HG02798 (cell line): ENCODE measurements at regions not wholly inside any gene's neighbourhood (a gene's known extent, or its start where the extent isn't known, plus 50 kb on each side); places are given as distances from the start of the nearest gene placed in this dataset.

Experiments
- ATAC-seq: cut with Tn5 transposase; IDR thresholded peaks from one replicate; pipeline ENCODE4 v1.9.1; 2021; ENCODE audit warnings: mild to moderate bottlenecking; ENCODE audit not compliant: unreplicated experiment, poor library complexity

DNA sequence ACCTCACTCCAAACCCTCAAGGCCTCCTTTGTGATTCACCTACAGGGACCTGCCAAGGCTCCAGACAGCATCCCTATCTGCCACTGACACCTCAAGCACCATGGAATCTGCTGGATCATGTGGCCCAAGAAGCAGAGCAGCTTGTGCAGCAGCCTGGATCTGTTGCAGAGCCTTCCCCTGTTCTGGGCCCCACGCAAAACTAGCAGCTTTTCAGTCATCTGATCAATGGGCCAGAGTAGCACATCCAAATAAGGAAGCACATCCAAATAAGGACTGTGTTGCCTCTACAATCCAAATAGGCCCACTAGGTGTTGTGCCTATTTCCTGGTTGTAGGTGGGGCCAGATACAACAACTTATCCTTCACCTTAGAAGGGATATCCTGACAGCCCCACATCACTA, 97.1 kb upstream of the GNAO1 start:
- ATAC-seq, result no peak

DNA sequence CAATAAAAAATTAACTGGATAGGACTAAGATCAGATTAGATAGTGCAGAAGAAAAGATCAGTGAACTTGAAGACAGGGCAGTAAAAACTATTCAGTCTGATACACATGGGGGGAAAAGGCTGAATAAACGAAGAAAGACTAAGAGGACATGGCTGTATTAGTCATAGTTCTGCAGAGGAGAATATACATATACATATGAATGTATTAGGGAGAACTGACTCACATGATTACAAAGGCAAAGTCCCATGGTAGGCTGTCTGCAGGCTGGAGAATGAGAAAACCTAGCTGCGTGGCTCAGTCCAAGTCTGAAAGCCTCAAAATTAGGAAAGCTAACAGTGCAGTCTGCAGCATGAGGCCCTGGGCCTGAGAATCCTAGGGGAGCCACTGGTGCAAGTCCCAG, 98.2 kb upstream of the GNAO1 start:
- no peak for ATAC-seq

DNA sequence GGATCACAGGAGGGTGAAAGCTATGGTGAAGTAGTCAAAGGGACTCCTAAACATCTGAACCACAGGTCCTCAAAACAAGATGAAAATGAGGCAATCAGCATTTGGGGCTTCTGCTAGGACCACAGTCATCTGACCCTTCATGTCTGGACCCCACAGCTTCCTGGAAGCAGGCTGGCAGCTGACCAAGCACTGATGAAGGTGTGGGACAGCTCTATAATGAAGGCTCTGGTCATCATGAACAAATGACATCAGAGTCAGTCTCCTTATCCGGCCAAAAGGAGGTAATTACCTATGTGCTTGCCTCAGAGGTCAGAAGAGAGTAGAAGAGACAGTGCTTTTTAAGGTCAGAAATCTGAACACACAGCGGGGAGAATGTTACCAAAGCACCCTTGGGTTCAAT, 101.2 kb upstream of the GNAO1 start:
- no peak for ATAC-seq

DNA sequence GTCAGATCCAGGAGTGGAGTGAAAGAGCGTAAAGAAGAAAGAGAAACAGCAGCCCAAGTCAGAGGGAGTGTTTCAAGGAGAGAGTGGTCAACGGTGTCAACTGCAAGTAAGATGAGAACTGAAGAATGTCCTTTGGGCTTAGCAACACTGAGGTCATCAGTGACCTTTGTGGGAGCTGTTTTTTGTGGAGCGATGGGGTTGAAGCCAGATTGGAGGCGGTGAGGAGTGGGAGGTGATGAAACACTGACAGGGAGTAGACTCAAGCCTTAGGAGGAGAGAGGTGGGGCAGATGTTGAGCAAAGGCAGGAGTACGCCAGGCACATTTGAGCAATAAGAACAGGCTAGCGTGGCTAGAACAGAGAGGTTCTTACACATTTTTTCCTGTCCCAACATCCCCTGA, 103.7 kb upstream of the GNAO1 start:
- ATAC-seq, result no peak

DNA sequence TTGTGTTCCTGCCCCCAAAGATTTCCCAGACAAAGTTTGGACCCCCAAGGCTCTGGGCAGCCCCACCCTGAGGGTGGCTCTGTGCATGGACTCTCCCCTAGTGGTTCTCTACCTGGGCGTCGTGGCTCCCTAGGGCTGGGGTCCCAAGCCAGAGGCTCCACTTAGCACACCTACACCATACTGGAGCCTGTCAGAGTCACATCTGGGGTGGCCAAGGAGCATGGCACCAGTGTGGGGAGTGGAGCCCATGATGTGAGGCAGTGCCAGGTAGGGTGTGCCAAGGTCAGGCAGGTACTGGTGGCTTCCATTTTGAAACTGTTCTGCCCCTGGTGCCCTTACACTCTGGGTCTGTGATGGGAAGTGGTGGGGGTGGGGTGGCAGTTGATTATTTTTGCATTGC, 109.9 kb upstream of the GNAO1 start:
- ATAC-seq, result no peak

DNA sequence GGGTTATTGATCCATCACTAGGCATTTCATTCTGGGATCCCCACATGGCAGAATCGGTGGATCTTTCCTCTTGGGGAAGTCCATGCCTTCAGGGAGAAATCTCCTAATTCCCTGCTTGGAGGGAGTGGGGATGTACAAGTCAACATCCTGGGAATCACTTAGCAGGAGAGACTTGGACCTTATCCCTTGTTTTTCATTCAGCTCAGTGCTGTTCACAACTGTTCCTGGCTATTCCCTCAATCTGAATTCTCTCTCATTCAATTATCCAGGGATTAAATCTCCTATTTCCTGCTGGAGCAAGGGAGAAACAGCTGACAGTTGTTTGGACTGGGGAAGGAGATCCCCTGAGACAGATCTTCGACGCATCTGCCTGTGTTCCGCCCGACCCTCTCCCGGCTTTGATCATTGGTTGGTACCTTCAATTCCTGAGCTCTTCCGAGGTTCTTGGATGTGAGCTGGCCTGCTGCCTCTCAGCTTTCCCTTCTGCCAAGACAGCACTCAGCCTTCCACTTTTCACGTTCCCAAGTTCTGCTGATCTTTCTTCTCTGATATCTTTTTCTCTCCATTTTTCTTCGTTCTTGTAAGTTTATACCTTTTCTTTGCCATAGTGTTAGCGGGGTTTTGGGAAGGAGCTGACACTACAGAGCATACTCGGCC, 115.4 kb upstream of the GNAO1 start:
- ATAC-seq, result no peak

DNA sequence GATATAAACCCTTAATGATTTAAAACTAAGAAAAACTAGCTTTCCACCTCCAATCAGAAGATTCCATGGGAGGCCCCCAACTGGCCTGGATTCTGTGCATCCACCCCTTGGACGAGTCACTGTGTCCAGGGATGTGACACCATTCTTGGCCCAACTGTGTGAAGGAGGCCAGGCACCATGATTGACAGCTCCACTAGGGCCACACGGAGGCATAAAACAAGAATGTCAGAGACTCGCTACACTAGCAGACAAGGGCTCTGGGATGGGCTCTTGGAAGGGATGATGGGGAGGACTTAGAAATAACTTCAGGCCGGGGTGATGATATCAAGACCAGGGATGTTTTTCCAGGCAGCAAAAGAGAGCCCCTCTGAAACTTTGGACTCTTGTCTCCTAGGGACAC, 117.8 kb upstream of the GNAO1 start:
- ATAC-seq, result no peak

DNA sequence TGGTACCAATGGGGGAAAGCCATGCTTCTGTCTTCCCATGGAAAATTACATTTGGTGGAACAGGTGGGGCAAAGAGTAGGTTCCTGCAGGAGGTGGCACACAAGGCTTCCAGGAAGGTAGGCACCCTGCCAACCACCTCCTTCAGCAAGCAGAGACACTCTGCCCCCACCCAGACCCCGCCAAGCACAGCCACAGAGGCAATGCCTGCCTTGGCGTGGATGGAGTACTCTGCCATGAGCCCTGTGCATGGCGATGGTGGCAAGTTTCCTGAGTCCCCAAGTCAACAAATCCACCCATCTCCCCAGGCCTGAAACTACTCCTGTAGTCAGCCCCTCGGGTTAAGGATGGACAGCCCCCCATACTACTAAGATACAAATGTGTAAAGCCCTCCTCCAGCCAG, 119.2 kb upstream of the GNAO1 start:
- ATAC-seq, result no peak

DNA sequence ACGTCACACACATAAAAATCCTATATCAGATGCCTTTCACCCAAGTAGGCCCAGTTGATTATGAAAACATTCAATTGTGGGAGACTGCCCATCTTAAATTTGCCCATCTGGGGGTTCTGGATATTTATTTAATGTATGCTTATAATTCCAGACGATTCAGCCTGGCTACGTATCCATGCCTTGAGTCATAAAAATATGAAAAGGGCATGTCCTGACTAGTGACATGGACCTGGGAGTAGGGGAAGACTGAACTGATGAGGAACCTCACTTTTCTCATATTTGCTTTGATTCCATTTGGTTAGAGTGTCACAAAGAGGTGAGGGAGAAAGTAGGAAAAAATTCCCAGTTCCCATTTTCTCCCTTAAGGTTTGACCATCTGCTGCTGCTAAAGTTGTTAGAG, 122.5 kb upstream of the GNAO1 start:
- no peak for ATAC-seq

DNA sequence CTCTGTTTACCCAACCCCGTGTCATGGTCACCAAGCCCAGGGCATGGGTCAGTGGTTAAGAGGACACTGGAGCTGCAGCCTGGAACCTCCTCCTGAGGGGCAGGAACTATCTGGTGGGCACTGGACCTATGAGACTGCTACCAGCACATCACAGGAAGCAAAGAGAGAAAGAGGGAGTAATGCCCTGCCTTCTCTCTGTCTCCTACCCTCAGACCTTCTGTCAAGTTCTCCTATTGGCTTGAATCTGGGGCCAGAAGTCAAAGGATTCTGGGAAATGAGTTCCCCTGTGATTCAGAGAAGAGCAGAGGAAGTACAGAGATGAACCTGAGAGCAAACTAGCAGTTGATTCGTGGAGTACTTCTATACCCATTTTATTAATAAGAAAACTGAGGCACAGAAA, 123.0 kb upstream of the GNAO1 start:
- ATAC-seq, result no peak

DNA sequence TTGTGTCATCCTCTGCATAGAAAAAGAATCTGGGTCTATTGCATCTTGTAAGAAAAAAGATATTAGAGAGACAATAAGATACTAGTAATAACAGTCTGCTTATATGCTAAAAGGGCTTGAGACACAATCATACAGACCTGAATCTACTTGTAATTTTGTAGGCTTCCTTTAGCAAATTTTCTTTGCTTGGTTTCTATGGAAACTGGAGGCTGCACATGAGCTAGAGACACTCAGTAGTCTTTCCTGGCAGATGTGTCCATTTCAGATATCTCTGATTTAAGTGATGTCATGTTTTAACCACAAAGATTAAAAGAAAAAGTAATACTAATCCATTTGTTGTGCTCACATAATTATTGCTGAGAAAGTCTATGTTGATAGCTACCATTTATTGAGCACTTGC, 123.9 kb upstream of the GNAO1 start:
- ATAC-seq, result no peak

DNA sequence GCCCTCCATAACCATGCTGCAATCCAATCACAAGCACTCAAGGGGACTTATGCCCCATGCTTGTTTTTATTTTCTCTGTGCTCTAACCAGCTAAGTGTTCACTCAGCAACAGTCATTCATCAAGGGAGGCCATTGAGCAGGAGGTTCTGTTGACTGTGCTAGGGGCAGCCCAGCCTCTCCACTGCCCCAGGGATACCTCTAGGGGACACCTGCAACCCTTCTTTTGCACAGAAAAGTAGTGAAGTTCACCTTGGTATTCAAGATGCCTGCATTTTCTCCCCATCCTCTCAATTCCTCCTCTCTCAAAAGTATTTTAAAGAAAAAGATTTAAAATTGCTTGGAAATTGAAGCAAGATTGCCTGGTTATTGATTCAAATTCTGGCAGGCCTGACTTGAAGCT, 124.7 kb upstream of the GNAO1 start:
- ATAC-seq, result no peak

DNA sequence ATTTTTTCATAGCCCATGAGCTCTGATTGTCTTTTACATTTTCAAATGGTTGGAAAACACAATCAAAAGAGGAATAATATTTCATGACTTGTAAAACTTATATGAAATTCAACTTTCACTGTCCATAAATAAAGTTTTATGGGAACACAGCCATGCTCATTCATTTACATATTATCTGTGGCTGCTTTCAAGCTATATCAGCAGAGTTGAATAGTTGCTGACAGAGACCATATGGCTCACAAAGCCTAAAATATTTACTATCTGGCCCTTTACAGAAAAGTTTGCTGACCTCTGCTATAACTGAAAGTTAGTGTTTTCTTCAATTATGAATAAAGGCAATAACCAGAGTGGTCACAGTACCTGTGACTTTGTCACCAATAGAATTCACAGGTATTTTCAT, 128.2 kb upstream of the GNAO1 start:
- ATAC-seq, result no peak

DNA sequence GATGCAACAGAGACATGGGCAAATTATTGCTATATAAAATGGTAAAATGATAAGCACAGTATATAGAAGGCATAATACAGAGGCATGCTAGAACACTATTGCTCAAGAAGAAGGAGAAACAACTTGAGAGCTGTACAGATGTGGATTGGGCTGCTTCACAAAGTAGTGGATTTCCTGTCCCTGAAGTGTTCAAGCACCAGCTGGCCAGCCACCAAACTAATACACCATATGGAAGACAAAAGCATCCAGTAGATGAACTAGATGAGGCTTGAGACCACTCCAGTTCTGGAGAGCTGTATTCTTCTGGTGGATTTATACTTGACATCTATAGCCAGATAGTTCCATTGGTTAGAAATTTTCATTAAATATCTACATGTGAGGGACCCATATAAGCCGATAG, 134.1 kb upstream of the GNAO1 start:
- no peak for ATAC-seq

DNA sequence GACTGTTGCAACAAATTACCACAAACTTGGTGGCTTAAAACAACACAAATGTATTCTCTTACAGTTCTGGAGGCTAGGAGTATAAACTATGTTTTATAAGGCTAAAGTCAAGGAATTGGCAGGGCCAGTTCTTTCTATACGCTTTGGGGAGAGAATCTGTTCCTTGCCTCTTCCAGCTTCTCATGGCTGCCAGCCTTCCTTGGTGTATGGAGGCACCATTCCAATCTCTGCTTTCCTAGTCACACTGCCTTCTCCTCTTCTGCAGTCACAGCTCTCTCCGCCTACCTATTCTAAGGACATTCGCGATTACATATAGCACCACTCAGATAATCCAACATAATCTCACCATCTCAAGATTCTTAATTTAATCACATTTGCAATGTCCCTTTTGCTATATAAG, 140.4 kb upstream of the GNAO1 start:
- ATAC-seq, result no peak

DNA sequence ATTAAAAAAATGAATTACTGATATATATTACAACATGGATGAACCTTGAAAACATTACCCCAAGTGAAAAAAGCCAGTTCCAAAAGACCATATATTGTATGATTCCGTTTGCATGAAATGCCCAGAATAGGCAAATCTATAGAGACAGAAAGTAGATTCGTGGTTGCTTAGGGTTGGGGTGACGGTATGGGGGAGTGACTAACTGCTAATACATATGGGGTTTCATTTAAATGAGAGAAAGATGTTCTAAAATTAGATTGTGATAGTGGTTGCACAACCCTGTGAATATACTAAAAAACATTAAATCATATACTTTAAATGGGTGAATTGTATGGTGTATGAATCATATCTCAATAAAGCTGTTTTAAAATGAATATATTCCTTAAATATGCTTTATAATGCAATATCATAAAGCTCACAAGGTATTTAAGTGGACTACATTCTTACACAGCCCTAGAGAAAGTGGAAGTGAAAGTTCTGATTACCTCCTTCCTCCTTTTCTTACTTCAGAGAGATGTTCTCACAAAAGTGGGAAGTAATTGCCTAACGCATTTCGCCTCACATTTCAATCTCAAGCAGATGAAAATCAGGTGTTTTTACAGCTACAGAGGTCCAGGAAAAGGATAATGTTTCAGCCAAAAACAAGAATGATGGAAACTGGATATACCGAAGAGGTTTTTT, 142.7 kb upstream of the GNAO1 start:
- ATAC-seq, result peak; percentile 71

DNA sequence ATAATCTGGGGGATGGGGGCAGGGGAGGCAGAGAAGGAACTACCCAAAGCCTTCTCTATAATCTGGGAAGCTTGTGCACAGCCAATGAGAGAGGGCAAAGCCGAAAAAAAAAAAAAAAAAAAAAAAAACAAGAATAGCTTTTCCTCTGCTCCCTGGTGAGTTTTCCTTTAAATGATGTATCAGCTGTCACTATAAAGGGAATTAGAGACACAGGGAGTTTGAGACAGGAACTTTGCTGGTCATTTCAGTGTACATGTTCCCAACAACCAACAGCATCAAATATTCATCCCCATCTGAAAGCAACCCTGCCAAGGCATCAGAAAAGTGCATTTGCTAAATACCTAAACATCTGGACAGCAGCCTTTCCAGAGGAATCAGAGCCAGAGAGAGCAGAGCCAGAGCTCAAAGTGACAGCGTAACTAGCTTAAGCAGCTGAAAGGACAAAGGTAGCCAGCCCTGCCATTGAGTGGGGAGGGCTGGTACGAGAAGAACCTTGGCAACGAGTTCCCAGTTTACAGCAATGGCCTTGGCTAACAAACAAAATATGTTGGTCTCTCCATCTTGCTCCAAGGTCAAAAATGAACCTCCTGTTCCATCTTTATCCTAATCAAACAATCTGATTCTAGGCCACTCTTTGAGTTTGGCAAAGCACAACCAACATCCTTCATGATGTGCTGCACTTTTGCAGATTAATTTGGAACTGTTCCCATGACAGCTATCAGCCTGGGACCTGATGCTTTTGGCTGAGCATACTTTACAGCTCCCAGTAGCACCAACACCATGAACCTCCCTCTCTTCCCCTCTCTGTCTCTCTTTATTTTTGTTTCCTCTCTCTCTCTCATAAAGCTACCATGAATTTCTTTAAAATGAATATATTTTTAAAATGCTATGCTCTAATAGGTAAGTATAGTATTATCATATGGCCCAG, 143.7 kb upstream of the GNAO1 start:
- ATAC-seq, result no peak

DNA sequence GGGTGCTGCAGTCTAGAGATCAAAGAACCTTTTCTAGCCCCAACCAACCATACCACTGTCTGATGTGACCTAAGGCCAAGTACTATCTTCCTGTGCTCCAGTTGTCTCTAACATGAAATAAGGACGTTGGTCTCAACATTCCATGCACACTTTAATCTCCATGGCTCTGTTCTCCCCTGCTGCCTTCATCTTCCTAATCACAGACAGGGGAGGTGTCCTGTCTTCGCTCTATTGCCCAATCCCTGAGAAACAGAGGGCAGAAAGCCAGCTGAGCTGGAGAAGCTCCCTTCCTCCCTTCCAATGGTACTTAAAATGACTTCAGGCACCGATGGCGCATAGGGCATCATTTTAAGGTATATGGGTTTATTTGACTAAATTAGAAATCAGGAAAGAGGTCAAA, 148.9 kb upstream of the GNAO1 start:
- ATAC-seq, result no peak

DNA sequence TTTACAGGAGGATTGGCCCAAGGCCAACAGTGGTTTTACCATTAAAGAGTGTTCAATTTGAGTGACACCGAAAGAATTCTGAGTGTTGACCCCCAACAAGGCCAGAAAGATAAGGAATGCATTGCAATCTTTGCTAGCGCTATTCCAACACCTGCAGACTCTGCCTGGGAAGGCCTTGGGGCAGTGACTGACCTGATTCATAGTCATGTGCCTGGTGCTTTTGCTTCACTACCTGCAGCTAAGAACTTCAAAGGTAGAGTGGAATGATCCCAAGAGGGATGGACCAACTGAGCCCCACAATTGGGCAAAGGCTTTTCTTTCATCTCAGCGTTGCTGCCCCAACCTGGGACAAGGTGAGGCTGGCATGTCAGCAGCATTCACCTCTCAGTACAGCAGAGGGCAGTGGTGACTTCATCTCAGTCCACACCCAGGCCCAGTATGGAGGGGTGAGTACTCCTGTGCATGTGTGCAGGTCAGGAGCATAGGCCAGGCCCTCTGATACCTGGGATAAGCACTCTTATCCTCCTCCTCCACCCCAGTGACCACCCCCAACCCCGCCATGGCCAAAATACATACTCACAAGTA, 149.6 kb upstream of the GNAO1 start:
- ATAC-seq, result no peak

DNA sequence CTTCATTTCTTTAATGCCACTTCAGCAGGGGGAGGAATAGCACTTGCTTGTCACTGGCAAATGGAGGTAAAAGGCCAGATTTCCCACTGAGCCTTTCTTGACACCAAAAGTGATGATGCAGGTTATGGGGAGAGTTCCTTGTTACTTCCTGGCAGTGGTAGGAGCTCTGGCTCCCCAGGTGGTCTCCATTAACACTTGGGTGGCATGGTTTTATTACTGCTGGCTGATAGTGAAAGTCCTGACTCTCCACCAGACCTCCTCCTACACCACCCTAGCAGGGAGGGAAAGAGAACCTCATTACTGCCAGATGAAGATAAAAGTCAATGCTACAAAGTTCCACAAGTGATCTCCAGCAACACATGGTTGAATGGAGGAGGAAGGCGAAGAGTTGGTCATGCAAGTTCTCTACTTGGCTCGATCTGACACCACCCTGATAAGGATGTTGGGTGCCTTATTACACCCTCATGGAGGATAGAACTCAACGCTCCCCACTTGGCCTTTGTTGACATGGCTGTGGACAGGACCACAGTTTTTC, 152.7 kb upstream of the GNAO1 start:
- ATAC-seq, result no peak

DNA sequence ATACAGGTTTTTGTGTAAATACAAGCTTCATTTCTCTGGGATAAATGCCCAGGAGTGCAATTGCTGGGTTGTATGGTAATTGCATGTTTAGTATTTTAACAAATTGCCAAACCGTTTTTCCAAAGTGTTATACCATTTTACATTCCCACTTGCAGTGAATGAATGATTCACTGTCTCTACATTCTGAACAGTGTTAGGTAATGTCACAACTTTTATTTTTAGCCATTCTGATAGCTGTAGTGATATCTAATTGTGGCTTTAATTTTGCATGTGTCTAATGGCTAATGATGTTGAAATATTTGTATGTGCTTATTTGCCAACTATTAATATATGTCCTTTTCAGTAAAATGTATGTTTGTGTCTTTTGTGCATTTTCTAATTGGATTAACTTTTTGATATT, 156.9 kb upstream of the CES5A start:
- ATAC-seq, result no peak
